ENCODE measurements at regions not wholly inside any gene's neighbourhood (a gene's known extent, or its start where the extent isn't known, plus 50 kb on each side); places are given as distances from the start of the nearest gene placed in this dataset.

GRCh38 chr12:58364389-58365086 is 423.2 kb downstream of the ATP23 start:
- DNase-seq (ENCODE audit: low read depth in 2 of 2), result peak; percentile 99

- no peak for DNase-seq (ENCODE audit: low read depth in 2 of 2)
Observed at GRCh38 chr12:58365087-58365390, 423.7 kb downstream of the ATP23 start.

GRCh38 chr12:58367041-58367440 is 425.7 kb downstream of the ATP23 start:
- DNase-seq (ENCODE audit: low read depth in 2 of 2), result no peak

- no peak for DNase-seq (ENCODE audit: low read depth in 2 of 2)
Observed at GRCh38 chr12:58368001-58368400, 426.6 kb downstream of the ATP23 start.

- DNase-seq (ENCODE audit: low read depth in 2 of 2), result no peak
Observed at GRCh38 chr12:58369576-58369975, 428.2 kb downstream of the ATP23 start.

- no peak for DNase-seq (ENCODE audit: low read depth in 2 of 2)
Observed at GRCh38 chr12:58372298-58372697, 430.9 kb downstream of the ATP23 start.

GRCh38 chr12:58378028-58378427 is 436.7 kb downstream of the ATP23 start:
- DNase-seq (ENCODE audit: low read depth in 2 of 2), result peak; percentile 43 to 53

- DNase-seq (ENCODE audit: low read depth in 2 of 2), result no peak
Observed at GRCh38 chr12:58381546-58381945, 440.2 kb downstream of the ATP23 start.

GRCh38 chr12:58384196-58384595 is 442.8 kb downstream of the ATP23 start:
- no peak for DNase-seq (ENCODE audit: low read depth in 2 of 2)

GRCh38 chr12:58386136-58386535 is 444.8 kb downstream of the ATP23 start:
- DNase-seq (ENCODE audit: low read depth in 2 of 2), result no peak

- DNase-seq (ENCODE audit: low read depth in 2 of 2), result no peak
Observed at GRCh38 chr12:58387199-58387598, 445.8 kb downstream of the ATP23 start.

GRCh38 chr12:58388261-58388660 is 446.9 kb downstream of the ATP23 start:
- DNase-seq (ENCODE audit: low read depth in 2 of 2), result no peak

GRCh38 chr12:58393152-58393551 is 451.8 kb downstream of the ATP23 start:
- DNase-seq (ENCODE audit: low read depth in 2 of 2), result no peak

GRCh38 chr12:58395056-58395455 is 453.7 kb downstream of the ATP23 start:
- DNase-seq (ENCODE audit: low read depth in 2 of 2), result no peak

GRCh38 chr12:58395470-58395869 is 454.1 kb downstream of the ATP23 start:
- DNase-seq (ENCODE audit: low read depth in 2 of 2), result no peak

- no peak for DNase-seq (ENCODE audit: low read depth in 2 of 2)
Observed at GRCh38 chr12:58396239-58396638, 454.9 kb downstream of the ATP23 start.

- DNase-seq (ENCODE audit: low read depth in 2 of 2), result no peak
Observed at GRCh38 chr12:58405363-58405762, 464.0 kb downstream of the ATP23 start.

- DNase-seq (ENCODE audit: low read depth in 2 of 2), result no peak
Observed at GRCh38 chr12:58408516-58408915, 467.1 kb downstream of the ATP23 start.

GRCh38 chr12:58412461-58413060 is 471.2 kb downstream of the ATP23 start:
- DNase-seq (ENCODE audit: low read depth in 2 of 2), result no peak

- no peak for DNase-seq (ENCODE audit: low read depth in 2 of 2)
Observed at GRCh38 chr12:58413794-58414193, 472.4 kb downstream of the ATP23 start.

- DNase-seq (ENCODE audit: low read depth in 2 of 2), result no peak
Observed at GRCh38 chr12:58414398-58414871, 473.1 kb downstream of the ATP23 start.

- DNase-seq (ENCODE audit: low read depth in 2 of 2), result no peak
Observed at GRCh38 chr12:58415716-58416115, 474.3 kb downstream of the ATP23 start.

- peak; percentile 84 to 87 for DNase-seq (ENCODE audit: low read depth in 2 of 2)
Observed at GRCh38 chr12:58416236-58416635, 474.9 kb downstream of the ATP23 start.

Data from fibroblast of skin of left biceps (primary cell).